Amniotic epithelial cell (primary cell): ENCODE measurements at regions not wholly inside any gene's neighbourhood (a gene's known extent, or its start where the extent isn't known, plus 50 kb on each side); places are given as distances from the start of the nearest gene placed in this dataset.

Source experiments
- DNase-seq: peaks from one replicate; pipeline ENCODE4 v3.0.0-alpha.2; 2010; ENCODE audit warnings: low read depth

- DNase-seq, result no peak
These were observed 786.9 kb downstream of the CDY1 start for GRCh38 chrY:26408671-26409328.

GRCh38 chrY:26409329-26409712, 787.4 kb downstream of the CDY1 start:
- DNase-seq, result no peak
